Anterior cingulate cortex (tissue), 58 donors: ENCODE measurements at regions not wholly inside any gene's neighbourhood (a gene's known extent, or its start where the extent isn't known, plus 50 kb on each side); places are given as distances from the start of the nearest gene placed in this dataset.
"Not testable (repeated sequence)": the region's sequence is repeated elsewhere in the genome, so short reads cannot be mapped to it uniquely, and the experiment has no call there.

Source experiments
- DNase-seq, 58 donors: peaks; one replicate each; lab custom pipeline; 2025; lab: John Stamatoyannopoulos, UW

DNA sequence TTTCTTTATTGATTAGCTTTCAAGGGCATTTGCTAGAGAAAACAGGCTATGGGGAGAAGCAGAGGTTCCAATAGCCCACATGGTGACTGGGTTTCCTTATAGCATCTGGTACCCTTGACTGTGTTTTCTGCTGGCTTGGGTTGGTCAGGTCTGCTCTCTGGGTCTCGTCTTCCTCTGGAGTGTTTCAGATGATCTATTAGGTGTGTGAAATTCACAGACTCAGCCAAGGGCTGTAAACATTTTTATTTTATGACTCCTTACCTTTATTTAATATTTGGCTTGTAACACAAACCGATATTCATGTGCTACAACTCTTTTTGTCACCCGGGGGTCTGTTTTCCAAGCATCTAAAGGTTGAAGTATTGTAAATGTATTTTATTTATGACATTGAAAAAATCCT, 338.9 kb downstream of the GADD45G start:
- no peak for DNase-seq

DNA sequence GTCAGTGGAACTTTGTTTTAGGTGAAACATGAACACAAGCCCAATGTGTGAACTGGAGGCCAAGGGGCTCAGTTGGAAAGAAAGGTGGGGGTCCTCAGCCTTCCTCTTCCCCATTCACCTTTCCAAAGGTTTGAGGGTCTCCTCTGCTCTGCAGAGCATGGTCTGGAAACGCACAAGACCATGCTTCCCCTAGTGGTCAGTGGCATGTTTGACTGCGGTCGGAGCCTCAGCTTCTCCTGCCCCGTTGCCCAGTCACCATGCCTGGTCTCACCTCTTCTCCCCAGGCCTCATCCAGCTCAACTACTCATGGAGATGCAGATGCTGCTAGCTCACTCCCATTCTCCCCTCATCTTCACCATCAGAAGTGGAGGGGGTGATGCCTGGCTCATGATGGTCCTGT, 340.3 kb downstream of the GADD45G start:
- no peak for DNase-seq

DNA sequence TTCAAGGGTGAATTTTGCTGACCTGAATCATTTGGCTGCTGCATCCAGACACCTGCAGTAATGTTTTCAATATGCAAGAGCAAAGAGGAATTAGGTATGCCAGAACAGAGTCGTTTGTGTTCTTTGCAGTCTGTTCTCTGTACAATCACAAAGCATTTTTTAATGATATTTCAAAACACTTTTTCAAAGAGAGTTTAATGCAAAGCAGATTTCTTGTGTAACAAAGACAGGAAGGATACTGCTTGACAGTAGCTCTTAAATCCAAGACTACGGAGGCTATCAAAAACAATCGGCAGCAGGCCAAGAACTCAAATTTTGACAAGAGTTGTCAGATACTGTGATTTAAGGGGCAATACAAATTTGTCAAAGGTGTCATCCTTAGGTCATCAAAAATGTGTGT, 341.9 kb downstream of the GADD45G start:
- no peak for DNase-seq

DNA sequence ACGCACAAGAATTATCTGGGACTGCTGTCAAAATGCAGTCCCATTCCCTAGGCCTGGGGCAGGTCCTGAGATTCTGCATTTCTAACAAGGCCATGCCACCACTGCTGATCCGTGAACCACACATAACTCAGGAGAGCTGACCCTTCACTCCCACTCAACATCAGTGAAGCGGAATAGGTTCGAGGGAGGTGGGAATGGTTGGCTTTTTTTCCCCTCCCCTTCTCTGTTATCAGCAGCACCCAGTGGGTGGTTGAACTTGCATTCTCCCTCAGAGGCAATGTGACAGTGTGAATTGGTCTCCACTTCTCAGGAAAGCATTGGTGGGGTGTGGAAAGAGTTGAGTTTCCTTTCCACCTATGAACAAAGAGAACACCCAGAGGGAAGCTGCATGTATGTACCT, 344.3 kb downstream of the GADD45G start:
- no peak for DNase-seq

DNA sequence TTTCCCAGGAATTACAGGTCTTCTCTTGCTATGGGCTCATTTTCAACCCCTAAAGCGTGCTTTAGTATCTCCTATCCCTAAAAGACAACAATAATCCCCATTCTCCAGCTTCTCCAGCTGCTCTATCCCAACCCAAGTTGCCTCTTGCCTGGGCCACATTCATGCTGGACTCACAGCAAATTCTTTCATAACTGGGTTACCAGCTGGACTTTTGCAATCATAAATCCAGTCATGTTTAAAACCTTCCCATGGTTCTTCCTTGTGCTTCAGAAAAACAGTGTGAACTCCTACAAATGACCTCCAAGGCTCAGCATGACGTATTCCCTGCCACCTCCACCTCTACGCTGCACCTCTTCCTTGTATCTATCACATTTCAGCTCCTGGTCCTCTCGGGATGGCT, 346.9 kb downstream of the GADD45G start:
- no peak for DNase-seq

DNA sequence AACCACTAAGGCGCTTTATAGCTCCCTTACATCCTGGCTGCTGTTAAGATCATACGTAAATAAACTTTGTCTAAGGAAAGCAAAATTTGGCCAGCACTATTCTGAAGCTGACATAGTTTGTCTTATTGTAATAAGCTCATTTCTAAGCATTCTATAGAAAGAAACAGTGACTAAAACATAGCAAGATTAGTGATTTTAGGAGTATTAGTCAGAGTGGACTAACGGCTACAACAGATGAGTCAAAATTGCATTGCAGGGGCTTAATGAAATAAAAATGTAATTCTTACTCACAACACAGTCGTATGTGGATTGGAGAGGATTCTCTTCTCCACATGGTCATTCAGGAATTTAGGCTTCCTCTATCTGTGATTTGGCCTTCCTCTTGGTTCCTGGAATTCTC, 347.6 kb downstream of the GADD45G start:
- DNase-seq, result no peak

DNA sequence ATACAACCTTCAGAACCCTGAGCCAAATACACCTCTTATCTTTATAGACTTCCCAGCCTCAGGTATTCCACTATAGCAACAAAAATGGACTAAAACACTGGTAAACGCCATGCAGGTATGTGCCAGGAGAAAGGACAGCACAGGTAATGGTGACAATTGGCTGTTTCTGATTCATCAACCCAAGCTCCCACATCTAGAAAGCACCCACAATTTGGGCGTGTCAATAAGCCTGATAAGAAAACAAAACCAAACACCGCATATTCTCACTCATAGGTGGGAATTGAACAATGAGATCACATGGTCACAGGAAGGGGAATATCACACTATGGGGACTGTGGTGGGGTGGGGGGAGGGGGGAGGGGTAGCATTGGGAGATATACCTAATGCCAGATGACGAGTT, 348.5 kb downstream of the GADD45G start:
- DNase-seq, result not testable (repeated sequence)

DNA sequence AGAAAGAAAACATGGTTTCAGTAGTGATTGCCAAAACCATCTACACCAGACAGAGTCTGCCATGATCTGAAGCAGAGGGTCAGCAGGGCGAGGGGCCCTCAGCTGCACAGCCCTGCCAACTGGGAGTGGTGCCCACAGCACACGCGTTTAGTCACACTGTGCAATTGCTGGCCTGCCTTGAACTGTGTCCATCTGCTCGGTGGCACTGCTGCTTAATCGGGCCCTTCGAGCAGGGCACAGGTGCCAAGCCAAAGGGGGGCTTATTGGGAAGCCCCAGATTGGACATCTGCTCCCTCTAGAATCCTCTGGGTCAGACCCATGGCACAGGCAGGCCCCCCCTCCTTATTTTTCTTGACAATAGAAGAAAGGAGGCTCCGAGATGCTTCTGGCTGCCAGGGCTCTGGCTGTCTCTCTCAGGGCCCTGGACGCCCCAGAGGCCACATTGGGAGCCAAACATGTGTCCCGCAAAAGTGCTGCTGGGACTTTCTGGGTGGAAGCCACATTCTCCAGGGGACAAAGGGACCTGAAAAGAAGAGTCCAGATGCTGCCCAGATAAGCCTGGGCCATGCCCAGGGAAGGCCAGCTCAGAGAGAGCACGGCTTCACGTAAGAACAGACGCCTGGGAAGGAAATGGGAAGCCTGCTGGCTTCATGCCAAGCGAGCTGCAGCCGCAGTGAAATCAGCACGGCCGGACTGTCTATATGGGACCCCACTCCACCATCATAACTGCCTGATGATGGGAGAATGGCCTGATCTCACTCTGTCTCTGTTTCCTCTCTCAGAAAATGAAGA, 349.2 kb downstream of the GADD45G start:
- DNase-seq, result peak in 11 of 58 donors; percentile 6 to 36 (median 10)

DNA sequence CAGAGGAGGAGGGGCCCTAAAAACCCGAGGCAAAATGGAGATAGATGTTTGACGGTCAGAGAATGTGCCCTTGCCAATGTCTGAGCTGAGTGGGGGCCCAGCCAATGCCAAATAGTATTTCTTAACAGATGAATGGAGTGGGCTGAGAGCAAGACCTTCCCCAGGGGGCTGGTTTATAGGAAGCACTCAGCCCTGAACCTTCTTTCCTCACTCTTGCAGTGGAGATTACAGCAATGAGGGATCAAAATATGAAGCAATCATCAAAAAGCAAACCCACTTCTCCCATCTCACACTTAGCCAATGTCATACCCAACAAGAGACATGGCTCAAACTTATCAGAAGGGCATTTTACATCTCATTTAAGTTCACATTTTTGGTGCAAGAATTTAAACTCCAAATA, 350.3 kb downstream of the GADD45G start:
- no peak for DNase-seq

DNA sequence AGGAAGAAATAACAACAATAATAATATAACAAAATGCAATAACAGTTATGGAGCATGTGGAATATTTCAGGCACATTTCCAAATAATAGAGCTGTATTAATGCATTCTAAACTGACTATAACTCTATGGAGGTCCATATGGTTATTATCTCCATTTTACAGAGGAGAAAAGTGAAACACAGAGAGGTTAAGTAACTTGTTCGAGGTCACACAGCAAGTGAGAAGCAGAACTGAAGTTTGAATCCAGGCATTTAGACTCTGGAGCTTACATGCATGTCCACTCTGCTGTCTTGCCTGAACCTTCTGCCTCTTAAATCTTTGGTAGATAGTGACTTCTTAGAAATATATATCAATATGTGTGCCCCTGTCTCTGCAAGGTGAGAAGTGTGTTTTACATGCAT, 350.8 kb downstream of the GADD45G start:
- no peak for DNase-seq

DNA sequence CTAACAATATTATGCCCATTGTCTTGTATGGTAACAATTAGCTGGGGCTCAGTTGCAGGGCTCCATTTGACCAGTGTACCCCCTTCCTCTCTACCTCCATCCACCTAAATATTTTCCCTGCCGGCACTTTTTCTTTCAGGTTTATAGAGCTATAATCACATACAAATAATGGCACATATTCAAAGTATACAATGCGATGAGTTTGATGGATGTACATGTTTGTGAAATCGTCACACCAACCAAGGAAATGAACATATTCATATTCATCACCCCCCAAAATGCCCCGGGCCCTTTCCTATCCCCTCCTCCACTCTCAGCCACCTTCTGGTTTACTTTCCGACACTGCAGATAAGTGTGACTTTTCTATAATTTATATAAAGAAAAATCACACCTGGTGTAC, 351.5 kb downstream of the GADD45G start:
- DNase-seq, result no peak

DNA sequence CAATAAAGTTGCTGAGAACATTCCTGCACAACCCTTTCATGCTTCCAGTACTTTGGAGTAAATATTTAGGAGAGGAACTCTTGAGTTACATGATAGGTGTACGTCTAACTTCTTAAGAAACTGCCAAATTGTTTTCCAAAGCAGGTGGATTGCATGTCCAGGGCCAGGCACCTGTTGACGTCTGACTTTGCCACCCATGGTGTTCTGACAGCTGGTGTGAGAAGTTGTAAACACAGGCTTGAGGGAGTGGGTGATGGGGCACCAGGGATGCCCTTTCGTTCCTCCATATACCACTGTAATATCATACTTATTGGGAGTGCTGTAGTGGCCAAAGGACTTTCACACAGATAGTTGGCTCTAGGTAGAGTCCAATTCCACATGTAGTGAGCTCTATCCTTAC, 352.1 kb downstream of the GADD45G start:
- DNase-seq, result no peak

DNA sequence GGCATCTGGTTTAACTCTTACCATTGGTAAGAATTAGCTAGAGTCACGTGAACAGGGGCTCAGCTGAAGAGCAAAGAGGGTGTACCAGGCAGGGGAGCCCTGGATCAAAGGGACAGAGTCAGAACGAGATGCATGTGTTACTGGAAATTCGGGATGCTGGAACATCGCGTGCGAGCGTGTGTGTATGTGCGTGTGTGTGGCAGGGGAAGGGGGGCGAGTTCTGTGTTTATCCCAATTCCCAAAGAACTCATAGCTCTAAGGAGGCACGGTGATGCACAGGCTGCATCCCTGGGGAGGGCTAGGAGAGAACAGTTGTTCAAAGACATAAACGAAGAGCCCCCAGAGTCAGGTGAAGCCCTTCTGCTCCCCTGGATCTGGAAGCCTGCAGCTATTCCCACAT, 353.3 kb downstream of the GADD45G start:
- DNase-seq, result no peak

DNA sequence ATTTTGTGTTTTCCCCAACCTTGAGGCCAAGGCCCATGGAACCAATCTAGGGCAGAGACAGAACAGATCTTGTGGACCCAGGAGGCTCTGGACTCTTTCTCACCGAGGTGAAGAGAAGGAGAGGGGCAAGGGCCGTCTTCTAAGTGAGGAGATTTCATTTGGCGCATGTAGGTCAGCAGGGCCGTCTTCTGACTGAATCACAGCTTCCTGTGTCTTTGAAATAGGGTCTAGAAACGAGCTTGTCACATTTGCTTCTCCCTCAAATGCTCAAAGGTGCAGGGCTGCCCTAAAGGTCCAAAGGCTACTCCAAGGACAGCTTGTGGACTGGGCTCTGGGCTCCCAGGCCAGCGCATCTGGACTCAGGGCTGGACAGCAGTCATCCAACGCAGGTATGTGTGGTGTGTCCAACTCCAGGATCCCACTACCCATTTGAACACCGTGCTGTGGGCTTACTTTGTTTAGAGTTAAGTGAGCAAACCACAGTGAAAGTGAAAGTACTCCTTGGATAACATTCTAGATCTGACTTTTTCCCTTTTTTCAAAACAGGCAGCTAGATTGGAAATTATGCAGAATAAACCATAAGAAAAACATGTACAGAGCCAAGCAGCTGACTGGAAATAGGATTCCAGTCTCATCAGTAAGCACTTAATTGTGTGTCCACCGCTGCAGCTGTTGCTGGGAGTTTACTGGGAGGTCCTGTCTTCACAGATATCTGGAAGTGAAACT, 357.0 kb downstream of the GADD45G start:
- DNase-seq, result no peak

DNA sequence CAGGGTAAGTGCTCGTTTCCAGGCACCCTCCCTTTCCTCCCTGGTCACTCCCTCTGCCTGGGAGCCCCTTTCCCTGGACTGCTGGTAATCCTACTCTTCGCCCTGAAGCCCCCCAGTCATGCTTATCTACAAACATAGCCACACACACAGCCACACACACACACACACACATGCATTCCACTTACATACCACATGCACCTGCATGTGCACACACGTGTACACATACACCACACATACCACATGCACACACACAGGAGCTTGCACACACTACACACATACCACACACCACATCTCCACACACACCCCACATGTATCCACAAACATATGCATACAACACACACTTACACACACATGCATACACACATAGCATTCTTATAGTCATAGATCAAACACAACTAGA, 358.5 kb downstream of the GADD45G start:
- no peak for DNase-seq

DNA sequence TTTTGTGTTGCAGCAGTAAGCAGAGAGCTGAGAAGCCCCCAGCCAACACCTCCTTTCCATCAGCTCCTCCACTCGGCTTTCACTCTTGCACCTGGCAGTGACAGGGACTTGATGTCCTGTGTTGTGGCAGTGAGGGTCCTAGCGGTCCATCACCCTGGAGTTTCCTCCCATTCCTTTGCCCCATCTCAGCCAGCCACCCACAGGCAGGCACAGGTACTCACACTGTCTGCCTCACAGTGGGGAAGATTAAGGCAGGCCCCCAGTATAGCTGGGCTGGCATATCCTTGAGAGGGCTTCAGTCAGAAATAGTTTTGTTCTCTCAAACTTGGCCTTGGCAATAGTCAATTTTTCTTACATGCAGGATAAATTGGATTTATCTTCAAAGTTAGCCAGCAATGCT, 362.7 kb downstream of the GADD45G start:
- DNase-seq, result no peak

DNA sequence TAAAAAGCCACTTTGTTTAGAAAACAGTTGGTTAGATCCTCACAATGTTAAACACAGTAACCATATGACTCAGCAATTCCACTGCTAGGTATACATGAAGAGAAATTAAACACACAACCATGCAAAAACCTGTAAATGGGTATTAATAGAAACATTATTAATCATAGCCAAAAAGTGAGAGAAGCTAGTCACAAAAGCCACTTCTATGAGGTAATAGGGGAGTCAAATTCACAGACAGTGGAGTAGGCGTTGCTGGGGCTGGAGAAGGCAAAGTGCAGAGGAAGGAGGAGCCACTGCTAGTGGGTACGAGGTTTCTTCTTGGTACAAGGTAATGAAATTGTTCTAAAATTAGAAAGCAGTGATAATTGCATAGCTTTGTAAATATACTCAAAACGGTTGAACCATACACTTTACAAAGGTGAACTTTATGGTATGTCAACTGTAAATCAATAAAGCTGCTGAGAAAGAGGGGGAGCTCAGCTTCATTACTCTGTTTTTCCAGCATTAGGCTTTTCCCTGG, 364.4 kb downstream of the GADD45G start:
- no peak for DNase-seq

DNA sequence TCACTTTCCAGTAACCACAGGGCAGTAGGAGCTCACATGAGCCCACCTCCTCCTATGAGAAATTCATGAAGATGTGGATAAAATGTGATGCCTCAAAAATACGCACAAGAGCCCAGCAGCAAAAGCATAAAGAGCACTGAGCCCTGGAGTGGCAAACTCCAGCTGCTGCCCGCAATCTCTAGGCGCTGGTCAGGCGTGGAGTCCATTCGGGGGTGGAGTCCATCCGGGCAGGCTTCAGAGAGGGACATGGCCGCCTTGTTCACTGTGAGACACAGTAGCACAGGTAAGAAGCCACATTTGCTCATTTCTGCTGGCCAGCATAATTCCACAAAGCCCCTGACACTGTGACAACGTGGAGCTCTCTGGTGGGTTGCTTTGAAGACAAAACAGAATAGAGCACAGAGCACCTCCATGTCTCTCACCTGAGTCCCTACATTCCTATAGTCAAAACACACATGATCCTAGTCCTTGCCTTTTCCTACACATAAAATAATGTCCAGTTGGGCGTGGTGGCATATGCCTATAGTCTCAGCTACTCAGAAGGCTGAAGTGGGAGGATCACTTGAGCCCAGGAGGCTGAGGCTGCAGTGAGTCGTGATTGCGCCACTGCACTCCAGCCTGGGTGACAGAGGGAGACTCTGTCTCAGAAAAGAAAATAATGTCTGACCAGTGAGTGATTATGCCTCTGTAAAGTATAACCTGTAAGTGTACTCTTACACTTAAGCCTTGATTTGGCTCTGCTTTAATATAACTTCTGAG, 365.2 kb downstream of the GADD45G start:
- no peak for DNase-seq

DNA sequence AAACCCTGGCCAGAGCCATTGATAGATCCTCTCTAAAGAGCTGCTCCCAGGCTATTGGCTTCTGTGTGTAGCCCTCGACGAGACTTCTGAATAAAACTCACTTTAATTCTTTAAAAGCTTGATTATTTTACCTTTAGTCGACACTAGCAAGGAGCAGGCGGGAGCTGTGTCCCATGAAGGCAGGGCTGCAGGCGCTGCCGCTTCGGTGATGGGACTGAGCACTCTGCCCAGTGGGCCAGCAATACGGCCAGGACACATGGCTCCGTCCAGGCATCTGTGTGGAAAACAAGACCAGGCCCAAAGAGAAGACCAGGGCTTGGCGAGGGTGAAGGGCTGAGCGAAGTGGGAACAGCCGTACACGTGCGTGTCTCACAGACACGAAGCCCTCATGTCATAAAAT, 365.9 kb downstream of the GADD45G start:
- no peak for DNase-seq

DNA sequence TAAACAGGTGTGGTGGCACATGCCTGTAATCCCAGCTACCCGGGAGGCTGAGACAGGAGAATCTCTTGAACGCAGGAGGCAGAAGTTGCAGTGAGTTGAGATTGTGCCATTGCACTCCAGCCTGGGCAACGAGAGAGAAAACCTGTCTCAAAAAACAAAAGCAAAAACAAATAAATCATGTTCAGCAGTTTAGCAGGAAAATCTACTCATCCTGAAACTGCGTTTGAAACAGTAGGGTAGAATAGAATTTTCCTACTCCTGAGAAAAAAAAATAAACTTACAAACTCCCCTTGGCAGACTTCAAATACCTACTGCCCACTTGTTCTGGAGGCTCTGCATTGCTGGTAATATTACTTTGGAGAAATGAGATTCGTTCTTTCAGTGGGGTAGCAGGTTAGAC, 367.7 kb downstream of the GADD45G start:
- no peak for DNase-seq

DNA sequence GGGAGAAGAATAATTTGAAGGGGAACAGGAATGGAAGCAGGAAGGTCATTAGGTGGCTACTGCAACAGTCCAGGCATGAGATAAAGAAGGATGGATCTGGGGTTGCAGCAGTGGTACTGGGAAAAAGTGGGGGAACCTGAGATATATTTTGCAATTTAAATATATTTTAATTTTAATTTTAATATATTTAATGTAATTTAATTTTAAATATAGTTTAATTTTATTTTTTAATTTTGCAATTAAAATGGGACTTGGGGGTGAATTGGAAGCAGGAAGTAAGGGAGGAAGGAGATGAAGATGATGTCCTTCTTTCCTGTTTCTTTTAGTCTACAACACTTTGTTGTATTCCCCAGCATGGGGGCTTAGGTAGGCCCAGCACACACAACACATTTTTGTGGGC, 369.8 kb downstream of the GADD45G start:
- DNase-seq, result no peak
